ENCODE measurements at regions not wholly inside any gene's neighbourhood (a gene's known extent, or its start where the extent isn't known, plus 50 kb on each side); places are given as distances from the start of the nearest gene placed in this dataset.
"Not testable (repeated sequence)": the region's sequence is repeated elsewhere in the genome, so short reads cannot be mapped to it uniquely, and the experiment has no call there.

- no peak for DNase-seq (ENCODE audit: low spot score)
These were observed 53.3 kb downstream of the OLFML3 start for GRCh38 chr1:114032271-114033215.

- peak; percentile 7 for DNase-seq (ENCODE audit: low spot score)
These were observed 54.0 kb downstream of the OLFML3 start for GRCh38 chr1:114033216-114033706.

GRCh38 chr1:114033961-114034360 lies 54.7 kb downstream of the OLFML3 start:
- DNase-seq (ENCODE audit: low spot score) = no peak

GRCh38 chr1:114034567-114035303 lies 55.5 kb downstream of the OLFML3 start:
- no peak for DNase-seq (ENCODE audit: low spot score)

- DNase-seq (ENCODE audit: low spot score) = no peak
These were observed 56.0 kb downstream of the OLFML3 start for GRCh38 chr1:114035304-114035700.

GRCh38 chr1:114036841-114037630 lies 57.8 kb downstream of the OLFML3 start:
- DNase-seq (ENCODE audit: low spot score) = not testable (repeated sequence)

GRCh38 chr1:114037631-114037890 lies 58.3 kb downstream of the OLFML3 start:
- no peak for DNase-seq (ENCODE audit: low spot score)

- no peak for DNase-seq (ENCODE audit: low spot score)
These were observed 58.9 kb downstream of the OLFML3 start for GRCh38 chr1:114037962-114038816.
